Vagina (tissue), 2 donors: ENCODE measurements at regions not wholly inside any gene's neighbourhood (a gene's known extent, or its start where the extent isn't known, plus 50 kb on each side); places are given as distances from the start of the nearest gene placed in this dataset.

Experiments used
- CTCF ChIP-seq, 3 experiments: fragments of 450-650 bp in 2 of 3; fragments of 200-600 bp in 1 of 3; sonication (generic) in 1 of 3; IDR thresholded peaks; one replicate each; pipeline ENCODE4 v1.5.1; 2017 to 2019; ENCODE audit warnings: antibody characterized with exemption in 3 of 3, mild to moderate bottlenecking in 2 of 3, moderate library complexity in 2 of 3
- POLR2A ChIP-seq, 2 donors: fragments of 450-650 bp; IDR thresholded peaks; one replicate each; pipeline ENCODE4 v1.6.1; 2017; ENCODE audit warnings: antibody characterized with exemption in 2 of 2, mild to moderate bottlenecking in 2 of 2, moderate library complexity in 2 of 2

- TF ChIP-seq CTCF (IDR thresholded peaks at IDR 0.05), result no peak
- no peak for TF ChIP-seq POLR2A (IDR thresholded peaks at IDR 0.05)
These were observed 81.0 kb downstream of the RIN2 start for GRCh38 chr20:19839053-19839452.
